H54 (cell line): ENCODE measurements at regions not wholly inside any gene's neighbourhood (a gene's known extent, or its start where the extent isn't known, plus 50 kb on each side); places are given as distances from the start of the nearest gene placed in this dataset.

ENCODE experiments used
- DNase-seq: peaks from one replicate; pipeline ENCODE4 v3.0.0; 2011; ENCODE audit warnings: low spot score, mixed read lengths; ENCODE audit not compliant: insufficient read length
- FAIRE-seq: peaks from 3 replicates; lab custom pipeline; 2011; peaks lifted over from hg19 to GRCh38; lab: Jason Lieb, UNC
- POLR2A ChIP-seq: IDR thresholded peaks from 2 replicates; pipeline ENCODE4 v1.6.1; 2011; ENCODE audit warnings: low read depth, mild to moderate bottlenecking, low read length

- no peak for FAIRE-seq
- no peak for DNase-seq
- TF ChIP-seq POLR2A = no peak
Observed at GRCh38 chr15:29433507-29434248, 164.1 kb upstream of the NSMCE3 start.

DNA sequence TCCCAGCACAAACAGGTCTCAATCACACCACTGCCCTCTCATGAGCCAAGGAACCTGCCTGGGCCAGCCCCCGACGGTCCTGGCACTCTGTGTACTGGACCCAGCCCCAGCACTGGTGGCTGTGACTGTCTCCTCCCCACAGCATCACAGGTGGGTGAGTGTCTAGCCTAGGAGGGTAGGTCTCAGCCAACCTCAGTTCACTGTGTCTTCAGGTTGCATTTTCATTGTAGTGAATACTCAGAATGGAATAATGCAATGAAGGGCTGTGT is 163.4 kb upstream of the NSMCE3 start:
- no peak for TF ChIP-seq POLR2A
- no peak for DNase-seq
- FAIRE-seq = no peak

GRCh38 chr15:29432191-29433049 is 162.8 kb upstream of the NSMCE3 start:
- DNase-seq (no peak), FAIRE-seq (no peak)
- no peak for TF ChIP-seq POLR2A

DNA sequence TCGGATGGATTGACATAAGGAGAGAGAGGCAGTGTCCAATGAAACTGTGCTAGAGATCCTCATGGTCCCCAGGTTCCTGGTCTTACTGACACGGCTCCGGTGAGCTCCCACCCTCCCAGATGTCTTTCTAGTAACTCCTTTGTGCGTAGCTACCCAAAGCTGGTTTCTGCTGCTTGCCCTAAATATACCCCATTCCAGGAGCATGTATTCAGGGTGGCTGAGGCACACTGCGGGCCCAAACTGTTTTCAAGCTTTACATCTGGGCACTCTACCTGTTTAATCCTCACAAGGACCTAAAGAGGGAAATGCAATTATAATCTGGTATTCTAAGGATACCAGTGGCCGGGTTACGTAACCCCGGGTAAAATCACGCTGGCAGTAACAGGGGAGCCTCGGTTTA is 161.2 kb upstream of the NSMCE3 start:
- FAIRE-seq (no peak), DNase-seq (no peak)
- no peak for TF ChIP-seq POLR2A

GRCh38 chr15:29430124-29430523 is 160.5 kb upstream of the NSMCE3 start:
- FAIRE-seq = no peak
- no peak for TF ChIP-seq POLR2A
- DNase-seq = no peak

GRCh38 chr15:29429584-29429983 is 160.0 kb upstream of the NSMCE3 start:
- DNase-seq (no peak), FAIRE-seq (no peak)
- no peak for TF ChIP-seq POLR2A

GRCh38 chr15:29428925-29429573 is 159.4 kb upstream of the NSMCE3 start:
- FAIRE-seq (no peak), DNase-seq (no peak)
- no peak for TF ChIP-seq POLR2A

DNA sequence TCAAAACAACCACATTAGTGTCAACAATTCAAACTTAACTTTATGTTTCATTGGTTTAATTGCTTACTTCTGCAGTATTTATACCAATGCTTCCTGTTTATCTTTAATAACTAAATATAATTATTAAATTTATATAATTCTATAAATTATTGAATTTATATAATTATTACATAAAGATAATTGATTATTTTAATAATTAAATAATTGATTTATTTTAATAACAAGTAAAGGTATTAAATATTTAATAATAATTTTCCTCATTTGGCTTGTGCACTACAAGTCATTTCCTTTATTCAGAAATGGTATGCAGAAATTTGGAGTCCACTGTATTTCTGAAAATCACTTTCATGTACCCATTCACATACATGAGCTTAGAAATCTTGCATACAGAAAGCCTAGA is 156.2 kb upstream of the NSMCE3 start:
- no peak for TF ChIP-seq POLR2A
- no peak for FAIRE-seq
- DNase-seq = no peak

GRCh38 chr15:29424118-29424517 is 154.5 kb upstream of the NSMCE3 start:
- no peak for FAIRE-seq
- DNase-seq = no peak
- no peak for TF ChIP-seq POLR2A

- TF ChIP-seq POLR2A = no peak
- DNase-seq (no peak), FAIRE-seq (no peak)
Observed at GRCh38 chr15:29422606-29423005, 153.0 kb upstream of the NSMCE3 start.

- DNase-seq (no peak), FAIRE-seq (no peak)
- TF ChIP-seq POLR2A = no peak
Observed at GRCh38 chr15:29420188-29420587, 150.6 kb upstream of the NSMCE3 start.

GRCh38 chr15:29418931-29419330 is 149.3 kb upstream of the NSMCE3 start:
- no peak for FAIRE-seq
- TF ChIP-seq POLR2A = no peak

GRCh38 chr15:29418178-29418577 is 148.6 kb upstream of the NSMCE3 start:
- no peak for DNase-seq
- no peak for FAIRE-seq
- TF ChIP-seq POLR2A = no peak

More at GRCh38 chr15:29418931-29419330, 149.3 kb upstream of the NSMCE3 start:
- DNase-seq = no peak

DNA sequence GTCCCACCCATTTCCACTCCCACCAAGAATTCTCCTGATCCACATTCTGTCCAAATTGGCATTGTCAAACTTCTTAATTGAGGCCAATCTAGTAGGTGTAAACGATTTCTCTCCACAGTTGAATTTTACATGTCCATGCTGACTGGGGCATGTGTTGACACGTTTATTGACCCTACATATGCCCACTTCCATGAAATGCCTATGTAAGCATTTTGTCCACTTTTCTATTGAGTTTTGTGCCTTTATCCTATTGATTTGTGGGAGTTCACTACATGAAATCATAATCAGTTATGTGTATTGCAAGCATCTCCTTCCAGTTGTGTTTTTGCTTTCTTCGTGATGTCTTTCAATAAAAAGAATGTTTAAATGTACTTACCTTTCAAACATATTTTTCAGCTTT is 141.7 kb upstream of the NSMCE3 start:
- TF ChIP-seq POLR2A = no peak
- FAIRE-seq = no peak
- no peak for DNase-seq
